IMR-90 (cell line): ENCODE measurements at regions not wholly inside any gene's neighbourhood (a gene's known extent, or its start where the extent isn't known, plus 50 kb on each side); places are given as distances from the start of the nearest gene placed in this dataset.

Source experiments
- ATAC-seq: fragments of 200-7000 bp; cut with Tn5 transposase; 2 replicates; pipeline ENCODE4 v1.9.1; 2020; ENCODE audit warnings: low read depth, mild to moderate bottlenecking, moderate library complexity
- BruUV-seq: library from RNA; stranded (reverse); fragments of 400-500 nt; replicated peaks from 2 replicates; lab custom pipeline; 2021; lab: Mats Ljungman, UMichigan
- CTCF ChIA-PET: fragments of 300-600 bp; formaldehyde crosslinking; extraction: SDS; loops from one replicate; lab custom pipeline; 2021; ENCODE audit warnings: antibody characterized with exemption; lab: Yijun Ruan, JAX
- POLR2A ChIA-PET: fragments of 300-600 bp; sonication (Branson Sonifier 250); formaldehyde crosslinking; loops from one replicate; lab custom pipeline; 2022; ENCODE audit warnings: antibody characterized with exemption; ENCODE audit not compliant: unreplicated experiment; lab: Charles Lee
- DNase-seq: peaks from one replicate; pipeline ENCODE4 v3.0.0; 2013
- H2AFZ ChIP-seq: replicated peaks from 2 replicates; pipeline ENCODE3; 2013; ENCODE audit warnings: low read length, mild to moderate bottlenecking; ENCODE audit not compliant: poor library complexity
- H2AK5ac ChIP-seq: 2 replicates; pipeline ENCODE4 v1.6.1; 2013; ENCODE audit warnings: low read depth, low read length, inconsistent platforms
- H2AK9ac ChIP-seq: replicated peaks from 2 replicates; pipeline ENCODE3; 2013; ENCODE audit warnings: mild to moderate bottlenecking, low read depth, low read length, moderate library complexity; ENCODE audit not compliant: poor library complexity
- H2BK120ac ChIP-seq: 2 replicates; pipeline ENCODE4 v1.6.1; 2013; ENCODE audit warnings: low read depth, low read length, inconsistent platforms
- H2BK15ac ChIP-seq: 3 replicates; pipeline ENCODE4 v1.6.1; 2013; ENCODE audit warnings: low read depth, low read length, inconsistent platforms
- H2BK20ac ChIP-seq: 2 replicates; pipeline ENCODE4 v1.6.1; 2013; ENCODE audit warnings: low read depth, mild to moderate bottlenecking, inconsistent platforms, low read length, moderate library complexity
- H2BK5ac ChIP-seq: 2 replicates; pipeline ENCODE4 v1.6.1; 2013; ENCODE audit warnings: mild to moderate bottlenecking, low read depth, low read length, inconsistent platforms; ENCODE audit not compliant: poor library complexity, severe bottlenecking
- H3K14ac ChIP-seq: replicated peaks from 2 replicates; pipeline ENCODE4 v1.6.1; 2013; ENCODE audit warnings: low read depth, low read length, inconsistent platforms
- H3K18ac ChIP-seq: 2 replicates; pipeline ENCODE4 v1.6.1; 2013; ENCODE audit warnings: low read depth, low read length, control low read depth
- H3K23ac ChIP-seq: 2 replicates; pipeline ENCODE4 v1.6.1; 2013; ENCODE audit warnings: low read depth, low read length, inconsistent platforms
- H3K27ac ChIP-seq: 2 replicates; pipeline ENCODE4 v1.5.1; 2013; ENCODE audit warnings: mild to moderate bottlenecking, control low read depth, low read length; ENCODE audit not compliant: insufficient read depth
- H3K27me3 ChIP-seq: 2 replicates; pipeline ENCODE4 v1.6.1; 2013; ENCODE audit warnings: low read length; ENCODE audit not compliant: control insufficient read depth, insufficient read depth
- H3K36me3 ChIP-seq: 2 replicates; pipeline ENCODE4 v1.6.1; 2013; ENCODE audit warnings: low read length, mixed read lengths; ENCODE audit not compliant: control insufficient read depth, insufficient read depth
- H3K4ac ChIP-seq: 2 replicates; pipeline ENCODE4 v1.6.1; 2013; ENCODE audit warnings: low read depth, low read length, inconsistent platforms
- H3K4me1 ChIP-seq: 2 replicates; pipeline ENCODE4 v1.6.1; 2013; ENCODE audit warnings: low read length, mixed read lengths; ENCODE audit not compliant: control insufficient read depth, insufficient read depth
- H3K4me2 ChIP-seq: 2 replicates; pipeline ENCODE4 v1.6.1; 2013; ENCODE audit warnings: low read depth, mild to moderate bottlenecking, control low read depth, low read length, moderate library complexity
- H3K4me3 ChIP-seq: 2 replicates; pipeline ENCODE4 v1.5.1; 2013; ENCODE audit warnings: low read depth, mild to moderate bottlenecking, control low read depth, low read length, moderate library complexity; ENCODE audit not compliant: insufficient read depth
- H3K56ac ChIP-seq: 2 replicates; pipeline ENCODE4 v1.6.1; 2013; ENCODE audit warnings: low read length, inconsistent platforms; ENCODE audit not compliant: insufficient read depth; ENCODE audit errors: extremely low read depth
- H3K79me1 ChIP-seq, 2 experiments: 2 replicates each; pipeline ENCODE4 v1.6.1; 2013; ENCODE audit warnings: low read length in 2 of 2, inconsistent platforms in 1 of 2, low read depth in 1 of 2
- H3K9ac ChIP-seq: 2 replicates; pipeline ENCODE4 v1.6.1; 2013; ENCODE audit warnings: low read depth, low read length, control low read depth
- H3K9me1 ChIP-seq: 2 replicates; pipeline ENCODE4 v1.6.1; 2013; ENCODE audit warnings: low read length, inconsistent platforms; ENCODE audit not compliant: insufficient read depth
- H3K9me3 ChIP-seq: 2 replicates; pipeline ENCODE4 v1.6.1; 2013; ENCODE audit warnings: low read length; ENCODE audit not compliant: control insufficient read depth, insufficient read depth
- H4K20me1 ChIP-seq: 2 replicates; pipeline ENCODE4 v1.6.1; 2013; ENCODE audit warnings: low read length, inconsistent platforms; ENCODE audit not compliant: insufficient read depth
- H4K5ac ChIP-seq: 2 replicates; pipeline ENCODE4 v1.6.1; 2013; ENCODE audit warnings: mild to moderate bottlenecking, low read depth, low read length, control low read depth
- H4K8ac ChIP-seq, 2 experiments: 2 replicates each; pipeline ENCODE4 v1.6.1; 2013; ENCODE audit warnings: low read depth in 2 of 2, low read length in 2 of 2, control low read depth in 1 of 2, inconsistent platforms in 1 of 2
- H4K91ac ChIP-seq: 2 replicates; pipeline ENCODE4 v1.6.1; 2013; ENCODE audit warnings: low read depth, low read length, inconsistent platforms; ENCODE audit not compliant: insufficient read depth
- ELK1 ChIP-seq: fragments of 150-350 bp; IDR thresholded peaks from 2 replicates; pipeline ENCODE4 v1.6.1; 2016; ENCODE audit warnings: low read depth, mild to moderate bottlenecking, low read length, moderate library complexity, borderline replicate concordance
- FOS ChIP-seq: fragments of 150-350 bp; IDR thresholded peaks from 2 replicates; pipeline ENCODE4 v1.6.1; 2016; ENCODE audit warnings: low read depth, low read length
- POLR2A ChIP-seq: IDR thresholded peaks from 2 replicates; pipeline ENCODE4 v1.6.1; 2012; ENCODE audit warnings: mild to moderate bottlenecking, low read depth, low read length
- RAD21 ChIP-seq: IDR thresholded peaks from 2 replicates; pipeline ENCODE4 v1.6.1; 2012; ENCODE audit warnings: low read length, improper control_type of control experiment
- RCOR1 ChIP-seq: IDR thresholded peaks from 2 replicates; pipeline ENCODE4 v1.6.1; 2012; ENCODE audit warnings: mild to moderate bottlenecking, low read length, improper control_type of control experiment; ENCODE audit not compliant: insufficient replicate concordance
- WGBS, 2 experiments: methylation state at CpG; one replicate each; pipeline versions ENCODE4 v1.1.5 to v1.1.7; 2013; ENCODE audit warnings: missing lambda C conversion rate in 2 of 2; ENCODE audit not compliant: insufficient read length in 1 of 2; ENCODE audit errors: extremely low coverage in 2 of 2; 5-methylcytosine and 5-hydroxymethylcytosine counted together
- dilution Hi-C: fragments of 300-500 bp; cut with HindIII; formaldehyde crosslinking; loops from one replicate; pipeline ENCODE4 v1.14.3; 2018; ENCODE audit warnings: low sequenced_read_pairs; ENCODE audit not compliant: unreplicated experiment
- in situ Hi-C: fragments of 300-500 bp; cut with MboI; formaldehyde crosslinking; loops from 3 replicates; pipeline ENCODE4 v1.14.3; 2019; ENCODE audit warnings: low sequenced_read_pairs, inconsistent platforms, mixed read lengths
- intact Hi-C: fragments of 100-400 bp; cut with micrococcal nuclease; formaldehyde crosslinking; loops from 2 replicates; pipeline ENCODE4 v1.10.0; 2022
- TF ChIP-seq, protein P1 (sequence below): conservative IDR thresholded peaks from 2 replicates; pipeline ENCODE4 v1.5.1; 2012; ENCODE audit warnings: mild to moderate bottlenecking, low read depth, low read length, improper control_type of control experiment

DNA sequence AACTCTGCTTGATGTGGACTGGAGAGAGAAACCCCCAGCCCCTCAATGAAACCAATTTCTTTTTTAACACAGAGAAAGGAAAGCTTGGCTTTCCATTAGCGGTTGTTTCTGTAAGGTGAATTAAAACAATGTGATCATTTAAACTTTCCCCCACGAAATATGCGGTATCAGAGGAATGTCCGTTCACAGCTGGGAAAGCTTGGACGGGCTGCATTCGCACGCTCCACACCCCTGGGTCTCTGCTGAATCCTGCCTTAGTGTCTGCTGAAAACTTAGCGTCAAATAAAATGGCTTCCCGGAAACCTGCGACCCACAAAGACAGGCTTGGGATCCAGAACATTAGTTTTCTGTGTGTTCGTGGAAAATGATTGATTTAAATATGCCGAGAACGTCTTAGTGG lies 71.7 kb downstream of the C16orf95 start:
- Histone ChIP-seq H3K79me1 (no peaks in the 10 kb centered on the region), H2AFZ (no peak overlapping the region), H3K27me3 (peaks cover 60% of the 10 kb centered on the region), H3K27ac (no peak overlapping the region), H2AK5ac (no peak overlapping the region), H3K9ac (no peak overlapping the region), H2BK15ac (no peak overlapping the region), H4K91ac (no peak overlapping the region), H3K9me3 (peaks cover 5% of the 10 kb centered on the region; the same call in 1 of the 2 replicates), H3K4me1 (no peaks in the 10 kb centered on the region), H2BK120ac (no peak overlapping the region), H2AK9ac (no peak overlapping the region), H3K4me2 (no peak overlapping the region), H2BK5ac (no peak overlapping the region), H3K23ac (no peak overlapping the region), H3K18ac (no peak overlapping the region), H3K56ac (no peak overlapping the region), H3K36me3 (no peaks in the 10 kb centered on the region), H3K4me3 (no peak overlapping the region), H4K20me1 (no peaks in the 10 kb centered on the region), H2BK20ac (no peak overlapping the region), H3K14ac (no peak overlapping the region), H3K9me1 (no peaks in the 10 kb centered on the region), H4K8ac (no peak overlapping the region), H4K5ac (no peak overlapping the region), H3K4ac (no peak overlapping the region)
- TF ChIP-seq FOS (no peak), RAD21 (no peak), POLR2A (no peak), ELK1 (no peak), RCOR1 (no peak)
- TF ChIP-seq, protein P1, sequence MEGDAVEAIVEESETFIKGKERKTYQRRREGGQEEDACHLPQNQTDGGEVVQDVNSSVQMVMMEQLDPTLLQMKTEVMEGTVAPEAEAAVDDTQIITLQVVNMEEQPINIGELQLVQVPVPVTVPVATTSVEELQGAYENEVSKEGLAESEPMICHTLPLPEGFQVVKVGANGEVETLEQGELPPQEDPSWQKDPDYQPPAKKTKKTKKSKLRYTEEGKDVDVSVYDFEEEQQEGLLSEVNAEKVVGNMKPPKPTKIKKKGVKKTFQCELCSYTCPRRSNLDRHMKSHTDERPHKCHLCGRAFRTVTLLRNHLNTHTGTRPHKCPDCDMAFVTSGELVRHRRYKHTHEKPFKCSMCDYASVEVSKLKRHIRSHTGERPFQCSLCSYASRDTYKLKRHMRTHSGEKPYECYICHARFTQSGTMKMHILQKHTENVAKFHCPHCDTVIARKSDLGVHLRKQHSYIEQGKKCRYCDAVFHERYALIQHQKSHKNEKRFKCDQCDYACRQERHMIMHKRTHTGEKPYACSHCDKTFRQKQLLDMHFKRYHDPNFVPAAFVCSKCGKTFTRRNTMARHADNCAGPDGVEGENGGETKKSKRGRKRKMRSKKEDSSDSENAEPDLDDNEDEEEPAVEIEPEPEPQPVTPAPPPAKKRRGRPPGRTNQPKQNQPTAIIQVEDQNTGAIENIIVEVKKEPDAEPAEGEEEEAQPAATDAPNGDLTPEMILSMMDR, result no peak
- intact Hi-C loops (no loop called here), in situ Hi-C loops (no loop called here), dilution Hi-C loops (no loop called here)
- CTCF ChIA-PET, result no interaction called here
- no TSS peak for BruUV-seq
- DNase-seq (no peak), ATAC-seq (no peak)
- 86 to 100% methylated on average over 2 to 9 of the region's 13 CpGs for WGBS, 2 experiments
- POLR2A ChIA-PET, result no interaction called here
